SU-DHL-6 (cell line): ENCODE measurements at regions not wholly inside any gene's neighbourhood (a gene's known extent, or its start where the extent isn't known, plus 50 kb on each side); places are given as distances from the start of the nearest gene placed in this dataset.

Source experiments
- H2AFZ ChIP-seq: fragments of 200-600 bp; sonication (generic); 2 replicates; pipeline ENCODE4 v1.6.1; 2014; ENCODE audit warnings: low read depth, mild to moderate bottlenecking, moderate library complexity, mixed read lengths, antibody characterized with exemption, low read length; ENCODE audit not compliant: severe bottlenecking
- H3F3A ChIP-seq: fragments of 200-600 bp; shearing (Covaris generic); 2 replicates; pipeline ENCODE4 v1.6.0; 2016; ENCODE audit warnings: antibody characterized with exemption, mild to moderate bottlenecking; ENCODE audit not compliant: insufficient read depth
- H3K27ac ChIP-seq: fragments of 200-600 bp; sonication (generic); 2 replicates; pipeline ENCODE4 v1.5.1; 2016; ENCODE audit warnings: low read depth, mild to moderate bottlenecking, low read length, moderate library complexity, mixed read lengths
- H3K27me3 ChIP-seq: fragments of 200-600 bp; sonication (generic), shearing (Covaris generic); 2 replicates; pipeline ENCODE4 v1.6.0; 2014; ENCODE audit warnings: mild to moderate bottlenecking, low read length
- H3K36me3 ChIP-seq: fragments of 200-600 bp; sonication (generic); 2 replicates; pipeline ENCODE4 v1.6.1; 2014; ENCODE audit warnings: mild to moderate bottlenecking, low read length, mixed read lengths
- H3K4me2 ChIP-seq: fragments of 300-600, 200-600 bp; shearing (Covaris generic), sonication (generic); 2 replicates; pipeline ENCODE4 v1.6.0; 2014; ENCODE audit warnings: low read length, low read depth, mild to moderate bottlenecking; ENCODE audit not compliant: poor library complexity, severe bottlenecking
- H3K4me3 ChIP-seq: fragments of 200-600 bp; sonication (generic); 2 replicates; pipeline ENCODE4 v1.5.1; 2014; ENCODE audit warnings: antibody characterized with exemption, low read length, mild to moderate bottlenecking, mixed read lengths; ENCODE audit not compliant: insufficient read depth, poor library complexity, severe bottlenecking
- H3K79me2 ChIP-seq: fragments of 200-600 bp; sonication (generic); 2 replicates; pipeline ENCODE4 v1.6.1; 2014; ENCODE audit warnings: mild to moderate bottlenecking, low read length, moderate library complexity; ENCODE audit not compliant: insufficient read depth
- H3K9ac ChIP-seq: fragments of 200-600 bp; sonication (generic); 2 replicates; pipeline ENCODE4 v1.7.0; 2014; ENCODE audit warnings: mild to moderate bottlenecking, low read length
- H3K9me2 ChIP-seq: fragments of 200-600 bp; sonication (generic); replicated peaks from 2 replicates; pipeline ENCODE4 v1.6.1; 2014; ENCODE audit warnings: low read length; ENCODE audit not compliant: insufficient read depth
- H3K9me3 ChIP-seq: fragments of 200-600 bp; sonication (generic); 2 replicates; pipeline ENCODE4 v1.6.1; 2014; ENCODE audit warnings: low read length, mixed read lengths; ENCODE audit not compliant: insufficient read depth
- H4K20me1 ChIP-seq: fragments of 200-600 bp; sonication (generic); 2 replicates; pipeline ENCODE4 v1.6.1; 2014; ENCODE audit warnings: low read depth, mild to moderate bottlenecking, antibody characterized with exemption, low read length, moderate library complexity, mixed read lengths
- CTCF ChIP-seq: fragments of 200-600 bp; sonication (generic); IDR thresholded peaks from one replicate; pipeline ENCODE4 v1.5.1; 2017; ENCODE audit warnings: antibody characterized with exemption, mild to moderate bottlenecking, low read length, moderate library complexity; ENCODE audit not compliant: insufficient read depth, poor library complexity, severe bottlenecking
- EZH2phosphoT487 ChIP-seq: fragments of 200-600 bp; sonication (generic), shearing (Covaris generic); conservative IDR thresholded peaks from 2 replicates; pipeline ENCODE4 v1.6.1; 2018; ENCODE audit warnings: mild to moderate bottlenecking, antibody characterized with exemption, low read length, moderate library complexity, mixed read lengths

GRCh38 chr4:4694296-4694772 lies 152.5 kb upstream of the STX18 start:
- no peak overlapping the region for H3K4me2 ChIP-seq
- H3K79me2 ChIP-seq = no peaks in the 10 kb centered on the region
- H2AFZ ChIP-seq = no peak overlapping the region
- no peak overlapping the region for H3K27ac ChIP-seq
- H4K20me1 ChIP-seq = no peaks in the 10 kb centered on the region
- TF ChIP-seq EZH2phosphoT487 = no peak
- TF ChIP-seq CTCF = no peak
- H3K9me3 ChIP-seq = no peaks in the 10 kb centered on the region
- no peaks in the 10 kb centered on the region for H3F3A ChIP-seq
- no peaks in the 10 kb centered on the region for H3K27me3 ChIP-seq
- H3K36me3 ChIP-seq = no peaks in the 10 kb centered on the region
- H3K4me3 ChIP-seq = no peak overlapping the region
- H3K9ac ChIP-seq = no peak overlapping the region
- no peaks in the 10 kb centered on the region for H3K9me2 ChIP-seq

GRCh38 chr4:4693755-4694295 lies 152.0 kb upstream of the STX18 start:
- TF ChIP-seq EZH2phosphoT487 (no peak), CTCF (no peak)
- Histone ChIP-seq H3F3A (no peaks in the 10 kb centered on the region), H3K4me3 (no peak overlapping the region), H4K20me1 (no peaks in the 10 kb centered on the region), H3K79me2 (no peaks in the 10 kb centered on the region), H3K27ac (no peak overlapping the region), H3K9me3 (no peaks in the 10 kb centered on the region), H3K4me2 (no peak overlapping the region), H3K36me3 (no peaks in the 10 kb centered on the region), H3K9ac (no peak overlapping the region), H3K27me3 (no peaks in the 10 kb centered on the region), H3K9me2 (no peaks in the 10 kb centered on the region), H2AFZ (no peak overlapping the region)

- Histone ChIP-seq H3F3A (no peaks in the 10 kb centered on the region), H3K27me3 (no peaks in the 10 kb centered on the region), H3K9me3 (no peaks in the 10 kb centered on the region), H3K27ac (no peak overlapping the region), H3K9ac (no peak overlapping the region), H4K20me1 (no peaks in the 10 kb centered on the region), H3K4me3 (no peak overlapping the region), H3K36me3 (no peaks in the 10 kb centered on the region), H3K4me2 (no peak overlapping the region), H3K79me2 (no peaks in the 10 kb centered on the region), H2AFZ (no peak overlapping the region), H3K9me2 (no peaks in the 10 kb centered on the region)
- TF ChIP-seq EZH2phosphoT487 = no peak
- no peak for TF ChIP-seq CTCF
Measured at GRCh38 chr4:4693258-4693657, 151.4 kb upstream of the STX18 start.
